ENCODE measurements at regions not wholly inside any gene's neighbourhood (a gene's known extent, or its start where the extent isn't known, plus 50 kb on each side); places are given as distances from the start of the nearest gene placed in this dataset.

- Histone ChIP-seq H3K4me3 (ENCODE audit: low read depth in 1 of 2, low read length in 2 of 2) (no peak overlapping the region), H3K36me3 (ENCODE audit: insufficient read depth, low read length) (no peaks in the 10 kb centered on the region), H3K9ac (ENCODE audit: low read depth, low read length) (no peak overlapping the region), H3K9me3 (ENCODE audit: insufficient read depth, low read length, severe bottlenecking) (no peaks in the 10 kb centered on the region), H3K27ac (ENCODE audit: low read length) (no peak overlapping the region), H2AFZ (ENCODE audit: low read depth, low read length) (no peak overlapping the region), H4K20me1 (ENCODE audit: insufficient read depth, low read length) (no peaks in the 10 kb centered on the region), H3K79me2 (ENCODE audit: insufficient read depth, low read length) (no peaks in the 10 kb centered on the region), H3K4me1 (ENCODE audit: insufficient read depth, low read length) (no peaks in the 10 kb centered on the region), H3K4me2 (ENCODE audit: insufficient read depth, low read length) (no peak overlapping the region), H3K27me3 (ENCODE audit: insufficient read depth, low read length, poor library complexity) (no peaks in the 10 kb centered on the region)
- no peak for TF ChIP-seq CTCF (IDR thresholded peaks at IDR 0.05; ENCODE audit: borderline replicate concordance, extremely low read depth, low read length, poor library complexity, severe bottlenecking)
- TF ChIP-seq EZH2 (IDR thresholded peaks at IDR 0.05; ENCODE audit: borderline replicate concordance, low read depth, low read length, severe bottlenecking): no peak
- ATAC-seq (ENCODE audit: insufficient read depth, low read depth): no peak
- no peak for DNase-seq
These were observed 1459.5 kb downstream of the ZPLD1 start for GRCh38 chr3:103894162-103894822.

- no peak overlapping the region for H3K4me3 ChIP-seq (ENCODE audit: low read depth in 1 of 2, low read length in 2 of 2)
- TF ChIP-seq EZH2 (IDR thresholded peaks at IDR 0.05; ENCODE audit: borderline replicate concordance, low read depth, low read length, severe bottlenecking) (no peak), CTCF (IDR thresholded peaks at IDR 0.05; ENCODE audit: borderline replicate concordance, extremely low read depth, low read length, poor library complexity, severe bottlenecking) (no peak)
- no peaks in the 10 kb centered on the region for H3K9me3 ChIP-seq (ENCODE audit: insufficient read depth, low read length, severe bottlenecking)
- H4K20me1 ChIP-seq (ENCODE audit: insufficient read depth, low read length): no peaks in the 10 kb centered on the region
- no peak overlapping the region for H3K4me2 ChIP-seq (ENCODE audit: insufficient read depth, low read length)
- no peak overlapping the region for H2AFZ ChIP-seq (ENCODE audit: low read depth, low read length)
- H3K27ac ChIP-seq (ENCODE audit: low read length): no peak overlapping the region
- no peaks in the 10 kb centered on the region for H3K27me3 ChIP-seq (ENCODE audit: insufficient read depth, low read length, poor library complexity)
- no peaks in the 10 kb centered on the region for H3K4me1 ChIP-seq (ENCODE audit: insufficient read depth, low read length)
- no peaks in the 10 kb centered on the region for H3K36me3 ChIP-seq (ENCODE audit: insufficient read depth, low read length)
- ATAC-seq (ENCODE audit: insufficient read depth, low read depth) (no peak), DNase-seq (no peak)
- no peaks in the 10 kb centered on the region for H3K79me2 ChIP-seq (ENCODE audit: insufficient read depth, low read length)
- no peak overlapping the region for H3K9ac ChIP-seq (ENCODE audit: low read depth, low read length)
These were observed 1464.5 kb downstream of the ZPLD1 start for GRCh38 chr3:103899328-103899727.

GRCh38 chr3:103904991-103905390 lies 1461.7 kb upstream of the ALCAM start:
- DNase-seq (no peak), ATAC-seq (ENCODE audit: insufficient read depth, low read depth) (no peak)
- no peaks in the 10 kb centered on the region for H3K4me1 ChIP-seq (ENCODE audit: insufficient read depth, low read length)
- H3K27me3 ChIP-seq (ENCODE audit: insufficient read depth, low read length, poor library complexity): no peaks in the 10 kb centered on the region
- TF ChIP-seq EZH2 (IDR thresholded peaks at IDR 0.05; ENCODE audit: borderline replicate concordance, low read depth, low read length, severe bottlenecking) (no peak), CTCF (IDR thresholded peaks at IDR 0.05; ENCODE audit: borderline replicate concordance, extremely low read depth, low read length, poor library complexity, severe bottlenecking) (no peak)
- no peak overlapping the region for H3K9ac ChIP-seq (ENCODE audit: low read depth, low read length)
- no peak overlapping the region for H2AFZ ChIP-seq (ENCODE audit: low read depth, low read length)
- H3K79me2 ChIP-seq (ENCODE audit: insufficient read depth, low read length): no peaks in the 10 kb centered on the region
- H3K9me3 ChIP-seq (ENCODE audit: insufficient read depth, low read length, severe bottlenecking): no peaks in the 10 kb centered on the region
- no peaks in the 10 kb centered on the region for H3K36me3 ChIP-seq (ENCODE audit: insufficient read depth, low read length)
- no peak overlapping the region for H3K4me2 ChIP-seq (ENCODE audit: insufficient read depth, low read length)
- no peak overlapping the region for H3K27ac ChIP-seq (ENCODE audit: low read length)
- no peaks in the 10 kb centered on the region for H4K20me1 ChIP-seq (ENCODE audit: insufficient read depth, low read length)
- no peak overlapping the region for H3K4me3 ChIP-seq (ENCODE audit: low read depth in 1 of 2, low read length in 2 of 2)
